Adrenal gland (tissue), 9 donors: ENCODE measurements at regions not wholly inside any gene's neighbourhood (a gene's known extent, or its start where the extent isn't known, plus 50 kb on each side); places are given as distances from the start of the nearest gene placed in this dataset.

Experiments
- DNase-seq, 7 donors: peaks; one replicate each; pipeline ENCODE4 v3.0.0-alpha.2; 2019 to 2020
- H3K27ac ChIP-seq, 5 donors: fragments of 200-600 bp; sonication (generic) in 4 of 5; 1 replicate in 3 of 5; 2 replicates in 2 of 5; pipeline versions ENCODE4 v1.5.1 to v1.8.0; 2016 to 2020; ENCODE audit warnings: mild to moderate bottlenecking in 1 of 5
- H3K27me3 ChIP-seq: fragments of 200-600 bp; 2 replicates; pipeline ENCODE4 v1.8.0; 2021
- H3K36me3 ChIP-seq, 2 donors: fragments of 200-600 bp; replicated peaks in 1 of 2; 1 replicate in 1 of 2; 2 replicates in 1 of 2; pipeline versions ENCODE4 v1.5.1 to v1.8.0; 2018 to 2022
- H3K4me1 ChIP-seq, 2 donors: fragments of 200-600 bp; replicated peaks in 1 of 2; 1 replicate in 1 of 2; 2 replicates in 1 of 2; pipeline versions ENCODE4 v1.5.1 to v1.8.0; 2018 to 2021
- H3K4me3 ChIP-seq, 4 donors: fragments of 200-600 bp; sonication (generic) in 3 of 4; one replicate each; pipeline ENCODE4 v1.5.1; 2016 to 2018
- H3K9me3 ChIP-seq, 3 donors: fragments of 200-600 bp; sonication (generic) in 1 of 3; replicated peaks in 1 of 3; 1 replicate in 2 of 3; 2 replicates in 1 of 3; pipeline versions ENCODE4 v1.5.1 to v1.8.0; 2016 to 2021
- CTCF ChIP-seq, 6 experiments: fragments of 450-650 bp in 4 of 6; fragments of 200-600 bp in 2 of 6; sonication (generic) in 1 of 6; IDR thresholded peaks; 1 replicate in 5 of 6; 2 replicates in 1 of 6; pipeline versions ENCODE4 v1.5.1 to v1.8.0; 2016 to 2021; ENCODE audit warnings: antibody characterized with exemption in 6 of 6, mild to moderate bottlenecking in 2 of 6, moderate library complexity in 1 of 6
- POLR2A ChIP-seq, 2 donors: fragments of 450-650 bp; IDR thresholded peaks; one replicate each; pipeline ENCODE4 v1.6.1; 2017; ENCODE audit warnings: antibody characterized with exemption in 2 of 2, mild to moderate bottlenecking in 2 of 2, moderate library complexity in 1 of 2
- WGBS, 4 donors: extraction: QIAGEN DNeasy Blood & Tissue Kit in 2 of 4; methylation state at CpG; one replicate each; pipeline versions ENCODE4 v1.1.5 to v1.1.7; 2013 to 2017; 5-methylcytosine and 5-hydroxymethylcytosine counted together
- intact Hi-C, 2 donors: fragments of 100-400 bp; cut with DNase I; formaldehyde crosslinking; loops; one replicate each; pipeline versions ENCODE4 v1.14.1 to v1.15.0; 2022 to 2023
- donor health status: healthy with polysubstance abuse.
- donor health status: Bipolar disorder and iron deficiency.
- donor health status: DM: yes; HTN: yes; CAD: no.
- donor health status: DM: no; HTN: no; CAD: no.
- donor health status: DM: no; HTN: no; CAD: no.

- Histone ChIP-seq H3K4me3 (no peak overlapping the region), H3K4me1 (no peaks in the 10 kb centered on the region), H3K36me3 (no peaks in the 10 kb centered on the region), H3K27ac (no peak overlapping the region), H3K9me3 (no peaks in the 10 kb centered on the region), H3K27me3 (no peaks in the 10 kb centered on the region)
- intact Hi-C loops, result no loop called here
- TF ChIP-seq CTCF (IDR thresholded peaks at IDR 0.05) (no peak), POLR2A (IDR thresholded peaks at IDR 0.05) (no peak)
- no peak for DNase-seq
- WGBS, 4 donors, result 71 to 83% (median 77%) methylated on average over 3 of the region's 3 CpGs
These were observed 184.3 kb downstream of the ANXA2 start for GRCh38 chr15:60213377-60214000.

GRCh38 chr15:60214201-60214600, 183.6 kb downstream of the ANXA2 start:
- TF ChIP-seq CTCF (IDR thresholded peaks at IDR 0.05), result no peak
- no peak for TF ChIP-seq POLR2A (IDR thresholded peaks at IDR 0.05)
- 87 to 98% (median 90%) methylated on average over 3 to 4 of the region's 4 CpGs for whole genome bisulfite sequencing, 4 donors
- no peaks in the 10 kb centered on the region for H3K36me3 ChIP-seq
- intact Hi-C loops, result no loop called here
- no peak for DNase-seq
- H3K4me1 ChIP-seq, result no peaks in the 10 kb centered on the region
- no peak overlapping the region for H3K4me3 ChIP-seq
- no peaks in the 10 kb centered on the region for H3K9me3 ChIP-seq
- H3K27ac ChIP-seq, result no peak overlapping the region
- H3K27me3 ChIP-seq, result no peaks in the 10 kb centered on the region

GRCh38 chr15:60215225-60215963, 182.4 kb downstream of the ANXA2 start:
- DNase-seq, result no peak
- H3K9me3 ChIP-seq, result no peaks in the 10 kb centered on the region
- TF ChIP-seq CTCF (IDR thresholded peaks at IDR 0.05) (no peak), POLR2A (IDR thresholded peaks at IDR 0.05) (no peak)
- intact Hi-C loops, result no loop called here
- H3K27me3 ChIP-seq, result no peaks in the 10 kb centered on the region
- H3K27ac ChIP-seq, result no peak overlapping the region
- no peaks in the 10 kb centered on the region for H3K4me1 ChIP-seq
- H3K4me3 ChIP-seq, result no peak overlapping the region
- no peaks in the 10 kb centered on the region for H3K36me3 ChIP-seq
- WGBS, 4 donors, result 62 to 76% (median 69%) methylated on average over 9 to 10 of the region's 10 CpGs

- DNase-seq, result no peak
- Histone ChIP-seq H3K27ac (no peak overlapping the region), H3K4me3 (no peak overlapping the region), H3K36me3 (no peaks in the 10 kb centered on the region), H3K9me3 (no peaks in the 10 kb centered on the region), H3K4me1 (no peaks in the 10 kb centered on the region), H3K27me3 (no peaks in the 10 kb centered on the region)
- no peak for TF ChIP-seq CTCF (IDR thresholded peaks at IDR 0.05)
- no peak for TF ChIP-seq POLR2A (IDR thresholded peaks at IDR 0.05)
- intact Hi-C loops, result no loop called here
- WGBS, 4 donors, result 42 to 58% (median 47%) methylated on average over 1 of the region's 1 CpG
These were observed 180.6 kb downstream of the ANXA2 start for GRCh38 chr15:60217161-60217560.
